C4-2B (cell line): ENCODE measurements at regions not wholly inside any gene's neighbourhood (a gene's known extent, or its start where the extent isn't known, plus 50 kb on each side); places are given as distances from the start of the nearest gene placed in this dataset.

Source experiments
- CTCF ChIP-seq: fragments of 450-650 bp; conservative IDR thresholded peaks from 2 replicates; pipeline ENCODE4 v1.5.1; 2017; ENCODE audit warnings: mild to moderate bottlenecking
- ZFX ChIP-seq: fragments of 450-650 bp; IDR thresholded peaks from 2 replicates; pipeline ENCODE4 v1.6.1; 2017

DNA sequence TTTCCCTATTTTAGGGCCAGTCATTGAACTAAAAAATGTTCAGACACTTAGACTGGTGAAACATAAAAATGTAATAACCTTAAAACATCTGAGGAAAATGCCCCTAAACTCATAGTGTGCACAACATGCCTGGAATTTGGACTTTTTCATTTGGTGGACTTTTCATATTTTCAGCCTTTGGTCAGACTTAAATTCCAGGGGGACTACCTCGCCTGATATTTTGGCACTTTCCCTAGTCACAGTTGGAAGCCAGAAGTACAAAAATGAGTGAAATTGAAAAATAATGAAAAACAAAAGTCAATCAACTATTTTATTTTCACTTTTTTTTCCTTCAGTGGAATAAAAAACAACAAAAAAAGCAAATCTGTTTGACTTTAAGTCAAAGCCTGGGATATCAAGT lies 256.2 kb downstream of the ACTL7B start:
- TF ChIP-seq CTCF: no peak
- TF ChIP-seq ZFX: no peak
